ENCODE measurements at regions not wholly inside any gene's neighbourhood (a gene's known extent, or its start where the extent isn't known, plus 50 kb on each side); places are given as distances from the start of the nearest gene placed in this dataset.

DNA sequence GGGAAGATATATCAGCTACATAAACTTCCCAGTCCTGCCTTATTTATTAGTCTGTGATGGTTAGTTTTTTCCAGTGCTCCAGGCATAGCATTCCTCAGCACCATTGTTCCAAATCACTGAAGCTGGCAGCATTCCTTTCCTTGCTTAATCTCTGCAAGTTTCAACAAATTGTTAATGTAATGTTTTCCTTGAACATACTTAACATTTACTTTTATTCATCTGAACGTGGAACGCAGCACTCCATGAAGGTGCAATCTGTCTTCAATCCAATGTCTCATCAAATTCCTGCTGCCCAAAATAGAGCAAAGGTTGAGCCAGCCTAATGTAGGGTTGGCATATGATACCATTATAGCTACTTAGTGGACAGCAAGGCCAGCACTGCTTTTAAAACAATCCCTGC is 441.1 kb upstream of the RBFOX1 start (continued):
- TF ChIP-seq, protein P1, sequence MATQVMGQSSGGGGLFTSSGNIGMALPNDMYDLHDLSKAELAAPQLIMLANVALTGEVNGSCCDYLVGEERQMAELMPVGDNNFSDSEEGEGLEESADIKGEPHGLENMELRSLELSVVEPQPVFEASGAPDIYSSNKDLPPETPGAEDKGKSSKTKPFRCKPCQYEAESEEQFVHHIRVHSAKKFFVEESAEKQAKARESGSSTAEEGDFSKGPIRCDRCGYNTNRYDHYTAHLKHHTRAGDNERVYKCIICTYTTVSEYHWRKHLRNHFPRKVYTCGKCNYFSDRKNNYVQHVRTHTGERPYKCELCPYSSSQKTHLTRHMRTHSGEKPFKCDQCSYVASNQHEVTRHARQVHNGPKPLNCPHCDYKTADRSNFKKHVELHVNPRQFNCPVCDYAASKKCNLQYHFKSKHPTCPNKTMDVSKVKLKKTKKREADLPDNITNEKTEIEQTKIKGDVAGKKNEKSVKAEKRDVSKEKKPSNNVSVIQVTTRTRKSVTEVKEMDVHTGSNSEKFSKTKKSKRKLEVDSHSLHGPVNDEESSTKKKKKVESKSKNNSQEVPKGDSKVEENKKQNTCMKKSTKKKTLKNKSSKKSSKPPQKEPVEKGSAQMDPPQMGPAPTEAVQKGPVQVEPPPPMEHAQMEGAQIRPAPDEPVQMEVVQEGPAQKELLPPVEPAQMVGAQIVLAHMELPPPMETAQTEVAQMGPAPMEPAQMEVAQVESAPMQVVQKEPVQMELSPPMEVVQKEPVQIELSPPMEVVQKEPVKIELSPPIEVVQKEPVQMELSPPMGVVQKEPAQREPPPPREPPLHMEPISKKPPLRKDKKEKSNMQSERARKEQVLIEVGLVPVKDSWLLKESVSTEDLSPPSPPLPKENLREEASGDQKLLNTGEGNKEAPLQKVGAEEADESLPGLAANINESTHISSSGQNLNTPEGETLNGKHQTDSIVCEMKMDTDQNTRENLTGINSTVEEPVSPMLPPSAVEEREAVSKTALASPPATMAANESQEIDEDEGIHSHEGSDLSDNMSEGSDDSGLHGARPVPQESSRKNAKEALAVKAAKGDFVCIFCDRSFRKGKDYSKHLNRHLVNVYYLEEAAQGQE (IDR thresholded peaks at IDR 0.05; ENCODE audit: unreplicated experiment), result no peak

DNA sequence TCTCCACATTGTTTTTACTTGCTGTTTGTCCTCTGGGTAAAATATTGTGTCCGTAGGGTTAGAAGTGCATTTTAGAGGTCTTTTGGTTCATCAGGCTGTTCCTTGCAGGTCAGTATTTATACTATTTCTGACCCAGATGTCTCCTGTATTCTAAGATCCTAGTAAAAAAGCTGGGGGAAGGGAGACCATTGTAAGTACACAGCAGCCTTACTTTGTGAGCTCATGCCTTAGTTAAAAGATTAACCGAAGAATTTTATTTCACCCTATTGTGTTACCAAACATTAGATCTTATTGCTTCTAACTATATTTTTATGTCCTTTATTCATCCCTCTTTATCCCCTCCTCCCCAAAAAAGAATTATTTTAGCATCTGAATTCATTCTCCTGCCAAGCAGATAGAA is 444.1 kb upstream of the RBFOX1 start:
- H3K27me3 ChIP-seq (ENCODE audit: insufficient read depth), result no peaks in the 10 kb centered on the region
- no peak overlapping the region for H2AFZ ChIP-seq
- no peak overlapping the region for H3K27ac ChIP-seq (ENCODE audit: low read depth)
- H3K4me3 Mint-ChIP-seq, result no peak overlapping the region
- H3K4me1 ChIP-seq (ENCODE audit: insufficient read depth), result no peaks in the 10 kb centered on the region
- no peaks in the 10 kb centered on the region; the same call in 2 of the 3 replicates for H3K4me1 Mint-ChIP-seq
- no peaks in the 10 kb centered on the region for H3K27me3 Mint-ChIP-seq (ENCODE audit: insufficient read depth, low read depth, poor library complexity)
- H3K9me2 ChIP-seq (ENCODE audit: insufficient read depth), result no peaks in the 10 kb centered on the region
- no peak overlapping the region for H3K4me3 ChIP-seq
- DNase-seq (ENCODE audit: low spot score) (no peak), ATAC-seq (no peak)
- no peaks in the 10 kb centered on the region for H3K79me2 ChIP-seq (replicated peaks; ENCODE audit: insufficient read depth)
- no peaks in the 10 kb centered on the region for H4K20me1 ChIP-seq (replicated peaks; ENCODE audit: insufficient read depth)
- H3K4me2 ChIP-seq, result no peak overlapping the region
- H3F3A ChIP-seq (replicated peaks; ENCODE audit: low read depth), result no peaks in the 10 kb centered on the region
- peaks cover 2% of the 10 kb centered on the region; the same call in 1 of the 3 replicates for H3K36me3 Mint-ChIP-seq (ENCODE audit: low read depth)
- H3K36me3 ChIP-seq (ENCODE audit: insufficient read depth), result 0 out of 2 replicates have a peak, but pooled peaks cover 6% of the 10 kb centered on the region
- peaks cover 79% of the 10 kb centered on the region for H3K9me3 Mint-ChIP-seq
- H3K27ac Mint-ChIP-seq, result no peak overlapping the region
- no peak for TF ChIP-seq EZH2phosphoT487 (IDR thresholded peaks at IDR 0.05; ENCODE audit: unreplicated experiment)
- no peak for TF ChIP-seq NANOG (IDR thresholded peaks at IDR 0.05; ENCODE audit: borderline replicate concordance)
- TF ChIP-seq STAT1 (IDR thresholded peaks at IDR 0.05; ENCODE audit: unreplicated experiment), result no peak
- TF ChIP-seq CREB1 (CRISPR knock-in tag; IDR thresholded peaks at IDR 0.05; ENCODE audit: low read depth), result no peak
- TF ChIP-seq ZNF114 (CRISPR knock-in tag; IDR thresholded peaks at IDR 0.05), result no peak
- TF ChIP-seq JUNB (IDR thresholded peaks at IDR 0.05; ENCODE audit: unreplicated experiment), result no peak
- no peak for TF ChIP-seq EZH2 (IDR thresholded peaks at IDR 0.05; ENCODE audit: low read depth, unreplicated experiment)
- TF ChIP-seq, protein P2, sequence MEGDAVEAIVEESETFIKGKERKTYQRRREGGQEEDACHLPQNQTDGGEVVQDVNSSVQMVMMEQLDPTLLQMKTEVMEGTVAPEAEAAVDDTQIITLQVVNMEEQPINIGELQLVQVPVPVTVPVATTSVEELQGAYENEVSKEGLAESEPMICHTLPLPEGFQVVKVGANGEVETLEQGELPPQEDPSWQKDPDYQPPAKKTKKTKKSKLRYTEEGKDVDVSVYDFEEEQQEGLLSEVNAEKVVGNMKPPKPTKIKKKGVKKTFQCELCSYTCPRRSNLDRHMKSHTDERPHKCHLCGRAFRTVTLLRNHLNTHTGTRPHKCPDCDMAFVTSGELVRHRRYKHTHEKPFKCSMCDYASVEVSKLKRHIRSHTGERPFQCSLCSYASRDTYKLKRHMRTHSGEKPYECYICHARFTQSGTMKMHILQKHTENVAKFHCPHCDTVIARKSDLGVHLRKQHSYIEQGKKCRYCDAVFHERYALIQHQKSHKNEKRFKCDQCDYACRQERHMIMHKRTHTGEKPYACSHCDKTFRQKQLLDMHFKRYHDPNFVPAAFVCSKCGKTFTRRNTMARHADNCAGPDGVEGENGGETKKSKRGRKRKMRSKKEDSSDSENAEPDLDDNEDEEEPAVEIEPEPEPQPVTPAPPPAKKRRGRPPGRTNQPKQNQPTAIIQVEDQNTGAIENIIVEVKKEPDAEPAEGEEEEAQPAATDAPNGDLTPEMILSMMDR (conservative IDR thresholded peaks at IDR 0.05; ENCODE audit: low read depth in 2 of 2), result no peak
- TF ChIP-seq ZNF331 (CRISPR knock-in tag; IDR thresholded peaks at IDR 0.05; ENCODE audit: low read depth), result no peak
- TF ChIP-seq, protein P1 (IDR thresholded peaks at IDR 0.05; ENCODE audit: unreplicated experiment), result no peak
- TF ChIP-seq, protein P3, sequence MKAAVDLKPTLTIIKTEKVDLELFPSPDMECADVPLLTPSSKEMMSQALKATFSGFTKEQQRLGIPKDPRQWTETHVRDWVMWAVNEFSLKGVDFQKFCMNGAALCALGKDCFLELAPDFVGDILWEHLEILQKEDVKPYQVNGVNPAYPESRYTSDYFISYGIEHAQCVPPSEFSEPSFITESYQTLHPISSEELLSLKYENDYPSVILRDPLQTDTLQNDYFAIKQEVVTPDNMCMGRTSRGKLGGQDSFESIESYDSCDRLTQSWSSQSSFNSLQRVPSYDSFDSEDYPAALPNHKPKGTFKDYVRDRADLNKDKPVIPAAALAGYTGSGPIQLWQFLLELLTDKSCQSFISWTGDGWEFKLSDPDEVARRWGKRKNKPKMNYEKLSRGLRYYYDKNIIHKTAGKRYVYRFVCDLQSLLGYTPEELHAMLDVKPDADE (IDR thresholded peaks at IDR 0.05), result no peak
